NCI-H2029 treated with DMSO at 0.1 percent for 48 hours (cell line): ENCODE measurements at regions not wholly inside any gene's neighbourhood (a gene's known extent, or its start where the extent isn't known, plus 50 kb on each side); places are given as distances from the start of the nearest gene placed in this dataset.
"Not testable (repeated sequence)": the region's sequence is repeated elsewhere in the genome, so short reads cannot be mapped to it uniquely, and the experiment has no call there.

ENCODE experiments used
- DNase-seq: peaks from one replicate; lab custom pipeline; 2025; lab: John Stamatoyannopoulos, UW

DNA sequence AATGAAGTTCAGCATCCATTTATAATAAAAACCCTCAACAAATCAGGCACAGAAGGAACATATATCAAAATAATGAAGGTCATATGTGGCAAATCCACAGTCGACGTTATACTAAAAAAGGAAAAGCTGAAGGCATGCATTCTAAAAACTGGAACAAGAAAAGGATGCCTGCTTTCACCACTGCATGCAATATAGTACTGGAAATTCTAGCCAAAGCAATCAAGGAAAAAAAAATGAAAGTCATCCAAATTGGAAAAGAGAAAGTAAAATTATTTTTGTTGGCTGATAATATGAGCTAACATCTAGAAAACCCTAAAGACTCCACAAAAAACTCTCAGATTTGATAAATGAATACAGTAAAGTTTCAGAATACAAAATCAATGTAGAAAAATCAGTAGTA lies 1123.2 kb downstream of the TBL1XR1 start:
- DNase-seq: no peak

GRCh38 chr3:176071943-176072342 lies 1125.3 kb downstream of the TBL1XR1 start:
- no peak for DNase-seq

DNA sequence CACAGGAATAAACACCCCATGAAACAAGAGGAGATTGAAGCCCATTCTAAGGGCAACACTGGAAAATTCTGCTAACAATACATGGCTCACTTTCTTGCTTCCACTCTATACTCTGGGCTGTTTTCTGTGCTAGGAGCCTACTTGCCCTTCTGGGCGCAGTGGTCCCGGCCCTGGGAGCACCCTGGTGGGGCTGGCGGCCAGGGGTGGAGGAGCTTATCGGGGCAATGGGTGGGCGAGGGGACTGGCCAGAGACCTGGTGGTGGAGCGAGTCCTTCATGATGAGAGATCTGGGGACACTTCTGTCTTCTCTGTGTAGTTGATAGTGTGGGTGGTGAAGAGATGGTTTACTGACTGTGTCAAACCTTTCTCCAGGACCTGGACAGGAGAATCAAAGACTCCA lies 1128.5 kb downstream of the TBL1XR1 start:
- DNase-seq: no peak

- DNase-seq: no peak
Observed at GRCh38 chr3:176058856-176059255, 1138.4 kb downstream of the TBL1XR1 start.

DNA sequence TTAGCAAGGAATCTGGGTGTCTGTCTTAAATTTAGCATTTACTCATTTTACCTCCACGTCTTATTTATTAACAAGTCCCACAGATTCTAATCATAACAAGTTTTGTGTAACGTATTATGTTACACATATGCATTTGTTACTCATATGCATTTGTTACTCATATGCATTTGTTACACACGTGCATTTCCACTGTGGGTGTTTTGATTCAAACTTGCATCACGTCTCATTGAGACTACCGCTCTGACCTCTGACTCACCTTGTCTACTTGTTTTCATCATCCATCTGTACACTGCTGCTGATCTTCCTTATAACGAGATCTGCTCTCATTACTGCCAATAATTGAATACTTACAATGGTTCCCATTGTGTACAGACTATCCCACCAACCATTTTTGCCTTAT lies 1141.4 kb downstream of the TBL1XR1 start:
- no peak for DNase-seq

GRCh38 chr3:176051766-176052165 lies 1145.5 kb downstream of the TBL1XR1 start:
- DNase-seq: no peak

- no peak for DNase-seq
Observed at GRCh38 chr3:176046703-176047102, 1150.6 kb downstream of the TBL1XR1 start.

DNA sequence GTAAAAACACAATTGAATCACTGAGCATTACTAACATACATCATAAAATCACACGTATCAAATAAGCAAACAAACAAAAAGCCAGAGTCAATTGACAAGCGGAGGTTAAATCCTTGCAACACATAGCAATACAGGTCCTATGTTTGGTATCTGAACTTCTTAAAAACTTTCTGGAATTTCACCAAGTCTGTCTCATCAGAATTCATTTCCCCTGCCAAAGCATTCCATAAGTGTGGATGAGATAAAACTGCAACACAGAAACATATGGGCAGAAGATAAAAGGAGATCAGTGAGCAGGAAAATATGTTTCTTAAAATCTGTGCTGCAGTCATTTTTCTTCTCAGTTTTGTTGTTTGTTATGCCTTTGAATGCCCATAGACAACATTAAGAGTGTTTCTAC lies 1155.5 kb downstream of the TBL1XR1 start:
- DNase-seq: no peak

DNA sequence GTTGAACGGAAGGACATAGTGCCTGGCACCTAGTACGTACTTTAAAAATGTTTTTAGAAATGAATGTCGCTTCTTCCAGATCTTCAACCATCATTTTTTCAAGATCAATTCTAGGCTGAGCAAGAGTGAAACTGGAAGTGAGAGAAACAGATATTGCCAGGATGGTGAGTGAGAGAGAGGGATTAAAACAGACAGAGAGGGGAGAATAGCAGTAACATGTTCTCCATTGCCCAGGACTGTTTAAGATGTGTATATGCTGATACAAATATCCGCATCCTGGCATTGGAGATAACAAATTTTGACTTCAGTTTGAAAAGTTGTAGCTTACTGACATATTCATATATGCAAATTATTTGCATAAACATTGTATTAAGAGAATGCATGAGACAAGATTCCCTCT lies 1156.1 kb downstream of the TBL1XR1 start:
- DNase-seq: no peak

- DNase-seq: no peak
Observed at GRCh38 chr3:176037636-176038035, 1159.6 kb downstream of the TBL1XR1 start.

DNA sequence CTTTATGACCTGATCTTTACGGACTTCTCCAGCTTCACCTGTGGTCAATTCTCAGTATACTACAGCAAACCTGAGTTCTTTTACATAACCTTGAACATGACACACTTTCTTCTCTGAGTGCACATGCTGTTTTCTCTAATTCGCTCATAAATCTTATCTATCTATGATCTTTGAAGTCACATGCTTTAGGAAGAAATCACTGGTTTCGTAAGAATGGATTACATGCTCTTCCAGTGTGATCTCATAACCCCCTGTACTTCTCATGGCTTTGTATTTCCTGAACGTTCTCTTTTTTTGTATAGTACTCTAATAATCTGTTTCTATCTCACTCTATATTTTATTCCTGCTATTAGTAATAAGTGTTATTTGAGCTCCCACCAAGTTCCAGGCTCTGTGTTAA lies 1165.2 kb downstream of the TBL1XR1 start:
- DNase-seq: no peak

- not testable (repeated sequence) for DNase-seq
Observed at GRCh38 chr3:176016203-176016602, 1157.1 kb downstream of the NAALADL2 start.

DNA sequence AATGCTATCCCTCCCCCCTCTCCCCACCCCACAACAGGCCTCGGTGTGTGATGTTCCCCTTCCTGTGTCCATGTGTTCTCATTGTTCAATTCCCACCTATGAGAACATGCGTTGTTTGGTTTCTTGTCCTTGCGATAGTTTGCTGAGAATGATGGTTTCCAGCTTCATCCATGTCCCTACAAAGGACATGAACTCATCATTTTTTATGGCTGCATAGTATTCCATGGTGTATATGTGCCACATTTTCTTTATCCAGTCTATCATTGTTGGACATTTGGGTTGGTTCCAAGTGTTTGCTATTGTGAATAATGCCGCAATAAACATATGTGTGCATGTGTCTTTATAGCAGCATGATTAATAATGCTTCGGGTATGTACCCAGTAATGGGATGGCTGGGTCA lies 1156.1 kb downstream of the NAALADL2 start:
- DNase-seq: not testable (repeated sequence)

GRCh38 chr3:176009256-176009655 lies 1150.1 kb downstream of the NAALADL2 start:
- no peak for DNase-seq

GRCh38 chr3:176005564-176005963 lies 1146.4 kb downstream of the NAALADL2 start:
- no peak for DNase-seq

DNA sequence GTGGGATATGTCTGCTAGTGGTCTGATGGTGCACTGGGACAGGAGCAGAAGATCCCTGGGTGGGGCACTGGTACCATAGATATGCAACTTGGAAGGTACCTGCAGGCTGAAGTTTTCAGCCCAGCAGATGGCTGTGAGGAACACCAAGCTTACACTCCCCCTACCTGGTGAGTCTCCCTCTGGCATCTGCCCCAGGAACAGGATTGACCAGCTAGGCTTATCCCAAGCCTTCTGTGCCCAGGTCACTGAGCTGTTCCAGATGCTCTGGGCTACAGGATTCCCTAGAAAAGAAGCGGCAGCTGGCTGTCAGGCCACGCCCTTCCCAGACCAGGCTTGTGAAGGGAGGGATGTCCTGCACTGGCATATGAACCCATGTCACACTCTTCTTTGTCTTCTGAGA lies 1130.0 kb downstream of the NAALADL2 start:
- DNase-seq: no peak

DNA sequence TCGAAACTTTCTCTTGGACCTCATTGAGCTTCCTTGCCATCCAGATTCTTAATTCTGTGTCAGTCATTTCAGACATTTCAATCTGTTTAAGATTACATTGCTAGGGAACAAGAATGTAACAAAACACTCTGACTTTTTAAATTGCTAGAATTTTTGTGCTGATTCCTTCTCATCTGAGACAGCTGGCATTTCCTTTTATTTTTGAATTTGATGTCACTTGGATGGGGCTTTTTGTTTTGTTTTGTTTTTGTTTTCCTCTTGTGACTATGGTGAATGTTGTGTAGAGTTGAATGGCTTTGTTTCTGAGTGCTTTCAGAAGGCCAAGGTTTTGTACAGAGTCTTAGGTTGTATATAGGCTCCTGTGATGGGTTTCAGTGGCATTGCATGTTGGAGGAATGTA lies 1129.3 kb downstream of the NAALADL2 start:
- DNase-seq: no peak

GRCh38 chr3:175985781-175986180 lies 1126.6 kb downstream of the NAALADL2 start:
- no peak for DNase-seq

GRCh38 chr3:175983379-175983778 lies 1124.2 kb downstream of the NAALADL2 start:
- no peak for DNase-seq

DNA sequence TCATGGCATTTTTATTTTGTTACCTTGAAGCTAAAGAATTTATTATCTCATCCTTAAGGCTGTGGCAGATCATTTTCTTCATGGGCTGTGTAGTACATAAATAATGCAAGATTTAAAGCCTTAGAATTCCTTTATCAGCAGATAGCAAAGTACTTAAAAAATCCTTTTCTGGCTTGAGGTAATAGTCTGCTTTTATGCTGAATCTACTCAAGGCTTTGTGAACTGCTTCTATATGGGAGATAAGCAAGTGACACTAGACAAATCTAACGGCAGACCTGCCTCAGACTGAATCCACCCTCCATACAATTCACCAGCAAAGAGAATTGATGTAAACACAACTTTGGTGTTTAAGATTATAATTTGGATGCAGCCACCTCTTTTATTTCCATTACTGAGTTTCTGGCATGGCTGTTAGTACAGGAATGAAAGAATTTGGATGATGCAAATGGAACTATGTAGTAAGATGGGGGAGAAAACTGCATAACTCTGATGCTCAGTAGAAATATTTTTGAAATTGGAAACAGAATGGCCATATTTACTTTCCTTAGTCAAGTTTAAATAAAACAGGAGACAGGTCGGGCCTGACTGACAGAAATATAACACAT lies 1121.5 kb downstream of the NAALADL2 start:
- no peak for DNase-seq

DNA sequence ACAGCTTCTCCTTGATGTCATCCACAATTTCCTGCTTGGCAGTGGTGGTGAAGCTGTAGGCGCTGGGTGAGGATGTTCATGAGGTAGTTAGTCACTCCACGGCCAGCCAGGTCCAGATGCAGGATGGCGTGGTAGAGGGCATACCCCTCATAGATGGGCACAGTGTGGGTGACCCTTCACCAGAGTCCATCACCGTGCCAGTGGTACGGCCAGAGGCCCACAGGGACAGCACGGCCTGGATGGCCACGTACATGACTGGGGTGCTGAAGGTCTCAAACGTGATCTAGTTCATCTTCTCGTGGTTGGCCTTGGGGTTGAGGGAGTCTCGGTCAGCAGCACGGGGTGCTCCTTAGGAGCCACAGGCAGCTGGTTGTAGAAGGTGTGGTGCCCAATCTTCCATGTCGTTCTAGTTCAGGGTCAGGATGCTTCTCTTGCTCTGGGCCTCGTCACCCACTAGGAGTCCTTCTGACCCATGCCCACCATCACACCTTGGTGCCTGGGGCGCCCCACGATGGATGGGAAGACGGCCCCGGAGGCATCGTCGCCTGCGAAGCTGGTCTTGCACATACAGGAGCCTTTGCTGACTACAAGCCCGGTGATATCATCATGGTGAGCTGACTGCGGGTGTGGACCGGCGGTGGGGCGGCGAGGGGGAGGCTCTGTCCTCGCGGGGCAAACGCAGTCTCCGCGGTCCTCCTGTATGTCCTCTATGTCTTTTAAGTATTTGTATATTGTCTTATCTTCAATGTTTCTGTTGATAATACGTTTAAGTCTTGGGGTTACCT lies 1119.0 kb downstream of the NAALADL2 start:
- DNase-seq: no peak

DNA sequence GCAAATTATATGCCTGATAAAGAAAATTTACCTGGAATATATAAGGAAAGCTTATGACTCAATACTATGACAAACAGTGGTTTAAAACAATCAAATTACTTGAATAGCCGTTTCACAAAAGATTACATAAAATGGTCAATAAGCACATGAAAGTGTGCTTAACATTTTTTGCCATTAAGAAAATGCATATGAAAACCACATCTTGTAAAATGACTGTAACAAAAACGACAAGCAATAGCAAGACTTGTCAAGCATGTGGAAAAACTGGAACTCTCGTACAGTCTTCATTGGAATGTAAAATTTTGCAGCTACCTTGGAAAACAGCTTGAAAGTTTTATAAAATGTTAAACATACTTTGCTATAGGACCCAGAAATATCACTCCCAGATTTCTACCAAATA lies 1110.3 kb downstream of the NAALADL2 start:
- DNase-seq: no peak

DNA sequence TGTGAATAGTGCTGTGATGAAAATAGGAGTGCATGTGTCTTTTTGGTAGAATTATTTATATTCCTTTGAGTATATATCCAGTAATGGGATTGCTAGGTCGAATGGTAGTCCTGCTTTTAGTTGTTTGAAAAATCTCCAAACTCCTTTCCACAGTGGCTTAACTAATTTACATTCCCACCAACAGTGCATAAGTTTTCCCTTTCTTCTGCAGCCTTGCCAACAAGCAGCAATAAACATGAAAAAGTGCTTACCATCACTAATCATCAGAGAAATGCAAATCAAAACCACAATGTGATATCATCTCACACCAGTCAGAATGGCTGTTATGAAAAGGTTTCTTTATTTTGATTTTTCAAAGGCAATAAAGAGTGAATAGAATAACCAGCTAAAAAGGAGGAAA lies 1105.9 kb downstream of the NAALADL2 start:
- DNase-seq: no peak

DNA sequence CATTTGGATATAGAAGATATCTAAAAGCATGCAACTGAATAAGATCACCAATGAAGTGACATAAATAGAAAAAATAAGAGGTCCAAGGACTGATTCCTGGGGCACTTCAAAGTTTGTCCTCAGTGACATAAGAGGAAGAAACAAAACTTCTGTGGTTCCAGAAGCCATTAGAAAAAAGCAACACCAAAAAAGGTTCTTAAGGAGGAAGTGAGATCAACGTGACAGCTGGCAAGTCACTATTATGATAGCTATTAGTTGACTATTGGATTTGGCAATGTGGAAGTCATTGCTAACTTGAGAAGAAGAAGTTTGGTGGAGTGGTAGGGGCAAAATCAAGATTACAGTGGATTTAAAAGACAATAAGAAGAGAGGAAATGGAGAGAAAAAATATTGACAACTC lies 1098.3 kb downstream of the NAALADL2 start:
- no peak for DNase-seq
